Karpas-422 (cell line): ENCODE measurements at regions not wholly inside any gene's neighbourhood (a gene's known extent, or its start where the extent isn't known, plus 50 kb on each side); places are given as distances from the start of the nearest gene placed in this dataset.

Experiments
- DNase-seq: peaks from one replicate; pipeline ENCODE4 v3.0.0-alpha.2; 2015
- H2AFZ ChIP-seq: fragments of 200-600 bp; sonication (generic); 2 replicates; pipeline ENCODE4 v1.6.1; 2014; ENCODE audit warnings: antibody characterized with exemption, low read length, mixed read lengths
- H3K27ac ChIP-seq: fragments of 200-600 bp; sonication (generic); 2 replicates; pipeline ENCODE4 v1.5.1; 2014; ENCODE audit warnings: mild to moderate bottlenecking, low read length, moderate library complexity
- H3K27me3 ChIP-seq: fragments of 200-600 bp; sonication (generic); 2 replicates; pipeline ENCODE4 v1.6.1; 2014; ENCODE audit warnings: low read length, mixed read lengths
- H3K36me3 ChIP-seq: fragments of 200-600 bp; sonication (generic); 2 replicates; pipeline ENCODE4 v1.6.1; 2014; ENCODE audit warnings: low read length, mixed read lengths; ENCODE audit not compliant: insufficient read depth
- H3K4me1 ChIP-seq: fragments of 200-600 bp; sonication (generic); 2 replicates; pipeline ENCODE4 v1.6.1; 2014; ENCODE audit warnings: mild to moderate bottlenecking, low read length, mixed read lengths
- H3K4me2 ChIP-seq: fragments of 200-600 bp; sonication (generic); 2 replicates; pipeline ENCODE4 v1.6.1; 2014; ENCODE audit warnings: low read length, low read depth, mild to moderate bottlenecking; ENCODE audit not compliant: poor library complexity, severe bottlenecking
- H3K4me3 ChIP-seq: fragments of 200-600 bp; sonication (generic); 2 replicates; pipeline ENCODE4 v1.5.1; 2014; ENCODE audit warnings: mild to moderate bottlenecking, antibody characterized with exemption, low read length, mixed read lengths
- H3K79me2 ChIP-seq: fragments of 200-600 bp; sonication (generic); 2 replicates; pipeline ENCODE4 v1.6.1; 2014; ENCODE audit warnings: mild to moderate bottlenecking, low read length, mixed read lengths
- H3K9ac ChIP-seq: fragments of 200-600 bp; sonication (generic); 2 replicates; pipeline ENCODE4 v1.6.0; 2014; ENCODE audit warnings: low read length
- H3K9me2 ChIP-seq: fragments of 200-600 bp; sonication (generic), shearing (Covaris generic); replicated peaks from 2 replicates; pipeline ENCODE4 v1.6.0; 2014; ENCODE audit warnings: mild to moderate bottlenecking, low read length, moderate library complexity; ENCODE audit not compliant: insufficient read depth
- H3K9me3 ChIP-seq: fragments of 300-700, 200-600 bp; sonication (generic); 2 replicates; pipeline ENCODE4 v1.6.1; 2014; ENCODE audit warnings: low read length, mixed read lengths
- H4K20me1 ChIP-seq: fragments of 200-600 bp; sonication (generic); 2 replicates; pipeline ENCODE4 v1.6.1; 2014; ENCODE audit warnings: mild to moderate bottlenecking, antibody characterized with exemption, low read length, low read depth; ENCODE audit not compliant: insufficient read depth

DNA sequence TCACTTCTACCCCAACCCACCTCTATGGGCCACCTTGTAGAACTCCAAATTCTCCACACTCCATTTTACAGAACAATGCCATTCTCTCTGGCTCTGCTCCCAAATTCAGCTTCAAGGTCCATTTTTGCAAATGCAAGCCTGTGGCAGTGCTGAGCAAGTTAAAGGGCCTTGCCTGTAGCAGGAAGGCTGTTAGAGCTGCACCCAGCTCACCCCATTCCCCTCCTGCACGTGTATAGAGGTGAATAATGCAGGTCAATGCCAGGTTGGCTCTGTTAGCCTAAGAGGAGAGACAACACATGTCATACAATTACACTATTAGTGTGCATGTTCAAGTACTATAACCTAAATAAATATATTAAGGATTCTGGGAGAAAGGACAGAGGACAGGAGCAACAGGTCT lies 120.4 kb downstream of the TBX5 start:
- Histone ChIP-seq H3K9ac (no peak overlapping the region), H3K4me2 (no peak overlapping the region), H3K9me2 (no peaks in the 10 kb centered on the region), H3K27ac (no peak overlapping the region), H3K36me3 (no peaks in the 10 kb centered on the region), H3K27me3 (no peaks in the 10 kb centered on the region), H4K20me1 (no peaks in the 10 kb centered on the region), H3K4me1 (no peaks in the 10 kb centered on the region), H3K79me2 (no peaks in the 10 kb centered on the region), H3K4me3 (no peak overlapping the region), H2AFZ (no peak overlapping the region), H3K9me3 (no peaks in the 10 kb centered on the region)
- DNase-seq = no peak

DNA sequence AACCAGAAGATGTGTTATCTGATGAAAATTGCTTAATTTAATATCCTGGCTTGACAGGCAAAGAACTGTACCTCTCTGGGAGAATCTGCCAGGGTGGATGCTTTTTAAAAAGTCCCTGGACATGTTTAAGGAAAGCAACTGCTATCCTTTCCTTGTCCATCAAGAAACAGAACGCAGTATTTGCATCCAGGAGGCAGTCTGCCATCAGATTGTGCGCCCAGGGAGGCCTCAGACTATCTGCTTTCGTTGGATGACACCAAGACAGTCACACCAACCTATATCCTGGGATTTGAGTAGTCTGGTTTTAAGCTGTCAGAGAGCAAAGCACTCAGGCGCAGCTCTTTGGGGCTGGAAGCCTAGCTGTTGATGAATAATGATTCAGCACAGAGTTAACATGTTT lies 121.9 kb downstream of the TBX5 start:
- H2AFZ ChIP-seq = no peak overlapping the region
- H3K27ac ChIP-seq = no peak overlapping the region
- H3K4me3 ChIP-seq = no peak overlapping the region
- no peak for DNase-seq
- H3K27me3 ChIP-seq = no peaks in the 10 kb centered on the region
- H3K9ac ChIP-seq = no peak overlapping the region
- H3K4me1 ChIP-seq = no peaks in the 10 kb centered on the region
- H3K79me2 ChIP-seq = no peaks in the 10 kb centered on the region
- no peaks in the 10 kb centered on the region for H4K20me1 ChIP-seq
- H3K9me3 ChIP-seq = no peaks in the 10 kb centered on the region
- no peak overlapping the region for H3K4me2 ChIP-seq
- H3K9me2 ChIP-seq = no peaks in the 10 kb centered on the region
- no peaks in the 10 kb centered on the region for H3K36me3 ChIP-seq

DNA sequence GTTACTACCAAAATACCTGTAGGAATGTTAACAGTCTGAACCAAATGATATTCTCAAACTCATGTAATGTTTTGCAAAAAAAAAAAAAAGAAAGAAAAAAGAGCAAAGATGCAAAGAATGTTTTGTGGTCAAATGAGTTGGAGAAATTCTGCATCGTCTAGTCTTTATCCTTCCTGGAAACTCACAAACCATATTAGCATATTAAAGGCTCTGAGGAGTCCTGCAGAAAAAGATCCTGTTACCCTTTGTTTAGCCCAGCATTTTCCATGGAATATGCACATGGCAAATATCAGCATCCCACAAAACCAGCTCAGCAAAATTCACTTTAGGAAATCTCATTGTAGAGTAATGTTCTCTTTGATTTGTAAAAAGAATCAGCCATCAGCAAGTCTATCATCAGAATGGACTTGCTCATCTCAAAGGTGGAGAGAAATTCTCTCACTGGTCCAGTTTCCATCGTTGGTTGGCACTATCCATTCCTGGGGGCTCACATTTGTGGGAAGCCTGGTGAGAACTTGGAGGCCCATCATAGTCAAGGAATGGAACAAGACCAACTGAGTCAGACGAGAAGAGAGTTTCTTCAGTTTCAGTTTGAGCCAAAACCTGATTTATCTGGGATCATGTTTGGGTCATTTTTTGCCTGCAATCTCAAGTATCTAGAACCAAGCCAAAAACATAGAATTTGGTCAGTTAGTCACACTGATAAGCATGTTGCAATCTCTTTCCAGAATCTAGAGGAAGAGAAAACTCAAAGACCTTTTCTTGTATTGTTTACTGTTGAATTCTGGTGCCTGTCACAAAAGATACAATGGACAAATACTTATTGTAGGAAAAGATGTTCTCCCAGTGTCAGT lies 129.8 kb downstream of the TBX5 start:
- H3K4me1 ChIP-seq = no peaks in the 10 kb centered on the region
- H3K9me3 ChIP-seq = no peaks in the 10 kb centered on the region
- no peak overlapping the region for H2AFZ ChIP-seq
- no peak overlapping the region for H3K9ac ChIP-seq
- DNase-seq = no peak
- no peaks in the 10 kb centered on the region for H3K36me3 ChIP-seq
- no peaks in the 10 kb centered on the region for H3K79me2 ChIP-seq
- no peaks in the 10 kb centered on the region for H3K27me3 ChIP-seq
- H3K9me2 ChIP-seq = no peaks in the 10 kb centered on the region
- H3K27ac ChIP-seq = no peak overlapping the region
- H4K20me1 ChIP-seq = no peaks in the 10 kb centered on the region
- no peak overlapping the region for H3K4me2 ChIP-seq
- H3K4me3 ChIP-seq = no peak overlapping the region

DNA sequence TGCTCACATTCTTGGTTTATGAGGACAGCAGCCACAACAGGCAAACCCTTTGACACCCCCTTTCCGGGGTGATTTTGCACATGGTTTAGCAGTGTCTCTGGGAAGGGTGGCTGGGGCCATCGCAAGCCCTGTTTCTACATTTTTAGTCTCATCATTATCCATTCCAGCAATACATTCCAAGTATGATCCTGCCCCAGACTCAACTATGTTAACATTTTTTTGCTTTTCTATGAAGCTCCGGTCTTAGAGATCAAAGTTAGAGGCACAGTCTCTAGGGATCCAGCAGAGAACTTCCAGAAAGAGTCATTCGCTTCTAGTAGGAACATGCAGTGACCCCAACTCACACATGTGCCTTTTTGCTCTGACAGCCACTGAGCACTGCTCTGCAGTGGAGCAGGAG lies 130.9 kb downstream of the TBX5 start:
- Histone ChIP-seq H3K27ac (no peak overlapping the region), H3K9me2 (no peaks in the 10 kb centered on the region), H3K36me3 (no peaks in the 10 kb centered on the region), H3K9ac (no peak overlapping the region), H3K4me1 (no peaks in the 10 kb centered on the region), H3K79me2 (no peaks in the 10 kb centered on the region), H3K9me3 (no peaks in the 10 kb centered on the region), H3K4me3 (no peak overlapping the region), H3K4me2 (no peak overlapping the region), H4K20me1 (no peaks in the 10 kb centered on the region), H2AFZ (no peak overlapping the region), H3K27me3 (no peaks in the 10 kb centered on the region)
- no peak for DNase-seq

DNA sequence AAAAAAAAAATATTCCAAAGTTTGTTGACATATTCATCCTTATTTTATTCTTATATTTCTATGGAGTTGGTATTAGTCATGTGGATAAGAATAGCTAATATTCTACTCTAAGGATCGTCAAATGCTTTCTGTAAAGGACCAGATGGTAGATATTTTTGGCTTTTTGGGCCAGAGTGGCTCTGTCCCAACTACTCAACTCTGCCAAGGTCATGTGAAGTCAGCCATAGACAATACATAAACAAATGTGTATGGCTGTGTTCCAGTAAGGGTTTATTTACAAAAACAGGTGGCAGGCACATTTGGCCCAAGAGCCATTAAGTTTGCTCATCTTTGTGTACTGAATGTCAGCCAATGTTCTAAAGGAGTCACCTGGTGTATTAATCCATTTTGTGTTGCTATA lies 131.8 kb downstream of the TBX5 start:
- Histone ChIP-seq H3K27me3 (no peaks in the 10 kb centered on the region), H4K20me1 (no peaks in the 10 kb centered on the region)

DNA sequence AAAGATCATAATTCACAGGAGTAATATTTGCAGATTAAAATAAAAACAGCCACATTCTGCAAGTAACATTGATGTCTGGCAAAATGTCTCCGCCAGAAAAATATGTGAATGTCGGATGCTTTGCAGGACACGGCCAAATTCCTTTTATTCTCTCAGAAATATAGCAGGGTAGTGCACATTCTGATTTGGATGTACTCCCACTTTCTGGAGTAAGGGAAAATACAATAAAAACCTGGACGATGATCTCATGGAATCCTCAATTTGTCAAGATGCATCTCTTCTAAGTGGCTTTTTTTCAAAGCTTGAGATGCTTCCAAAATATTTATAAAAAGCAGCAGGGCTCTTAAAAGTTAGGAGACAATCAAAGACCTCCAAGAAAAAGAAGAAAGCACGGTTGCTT lies 133.3 kb downstream of the TBX5 start:
- no peaks in the 10 kb centered on the region for H3K9me3 ChIP-seq
- DNase-seq = no peak

More for the DNA sequence above, 131.8 kb downstream of the TBX5 start:
- Histone ChIP-seq H3K9me2 (no peaks in the 10 kb centered on the region), H3K36me3 (no peaks in the 10 kb centered on the region), H3K4me2 (no peak overlapping the region), H3K9ac (no peak overlapping the region), H3K9me3 (no peaks in the 10 kb centered on the region), H3K4me3 (no peak overlapping the region), H3K4me1 (no peaks in the 10 kb centered on the region), H3K79me2 (no peaks in the 10 kb centered on the region), H3K27ac (no peak overlapping the region), H2AFZ (no peak overlapping the region)
- DNase-seq = no peak

DNA sequence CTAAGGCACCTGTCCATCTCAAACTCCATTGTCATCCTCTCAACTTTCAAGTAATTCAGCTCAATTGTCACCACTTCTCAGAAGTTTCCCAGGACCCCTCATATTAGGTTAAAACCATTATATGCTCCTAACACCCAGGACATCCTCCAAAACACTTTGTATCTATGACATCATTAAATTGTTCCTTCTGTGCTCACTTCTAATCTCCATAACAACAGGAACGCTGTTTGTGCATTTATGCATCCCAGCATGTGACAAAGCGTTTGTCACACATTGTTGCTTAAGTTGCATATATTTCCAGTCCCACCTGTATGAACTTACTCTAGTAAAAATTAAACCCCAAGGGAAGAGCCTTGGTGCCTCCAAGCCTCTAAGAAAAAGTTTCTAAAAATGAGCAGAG lies 133.9 kb downstream of the TBX5 start:
- Histone ChIP-seq H3K4me1 (no peaks in the 10 kb centered on the region), H3K9me2 (no peaks in the 10 kb centered on the region), H3K4me2 (no peak overlapping the region), H3K9ac (no peak overlapping the region), H2AFZ (no peak overlapping the region), H3K9me3 (no peaks in the 10 kb centered on the region), H4K20me1 (no peaks in the 10 kb centered on the region), H3K27me3 (no peaks in the 10 kb centered on the region), H3K27ac (no peak overlapping the region), H3K36me3 (no peaks in the 10 kb centered on the region), H3K4me3 (no peak overlapping the region), H3K79me2 (no peaks in the 10 kb centered on the region)
- DNase-seq = no peak

More for the DNA sequence above, 133.3 kb downstream of the TBX5 start:
- no peak overlapping the region for H3K4me2 ChIP-seq
- H3K4me3 ChIP-seq = no peak overlapping the region
- no peaks in the 10 kb centered on the region for H3K79me2 ChIP-seq
- H2AFZ ChIP-seq = no peak overlapping the region
- H3K36me3 ChIP-seq = no peaks in the 10 kb centered on the region
- H3K27me3 ChIP-seq = no peaks in the 10 kb centered on the region
- H4K20me1 ChIP-seq = no peaks in the 10 kb centered on the region
- H3K4me1 ChIP-seq = no peaks in the 10 kb centered on the region
- H3K9ac ChIP-seq = no peak overlapping the region
- H3K9me2 ChIP-seq = no peaks in the 10 kb centered on the region
- no peak overlapping the region for H3K27ac ChIP-seq

DNA sequence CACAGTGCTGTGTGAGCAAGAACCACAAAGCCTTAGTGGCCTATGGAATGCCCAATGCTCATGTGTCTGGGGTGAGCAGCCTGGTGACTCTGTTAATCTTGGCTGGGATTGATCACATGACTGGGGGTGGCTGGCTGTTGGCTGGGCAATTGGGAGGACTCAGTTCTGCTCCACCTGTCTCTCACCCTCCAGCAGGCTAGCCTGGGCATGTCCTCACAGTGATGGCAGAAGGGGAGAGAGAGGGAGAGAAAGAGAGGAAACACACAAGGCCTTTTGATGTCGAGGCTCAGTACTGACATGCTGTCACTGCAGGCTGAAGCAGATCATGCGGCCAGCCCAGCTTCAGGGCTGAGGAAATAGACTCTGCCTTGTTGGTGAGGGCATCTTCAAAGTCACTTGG lies 136.8 kb downstream of the TBX5 start:
- no peak overlapping the region for H3K9ac ChIP-seq
- H4K20me1 ChIP-seq = no peaks in the 10 kb centered on the region
- H3K79me2 ChIP-seq = no peaks in the 10 kb centered on the region
- no peak overlapping the region for H2AFZ ChIP-seq
- H3K9me3 ChIP-seq = no peaks in the 10 kb centered on the region
- no peaks in the 10 kb centered on the region for H3K36me3 ChIP-seq
- H3K4me1 ChIP-seq = no peaks in the 10 kb centered on the region
- H3K27ac ChIP-seq = no peak overlapping the region
- no peak for DNase-seq
- no peak overlapping the region for H3K4me3 ChIP-seq
- H3K4me2 ChIP-seq = no peak overlapping the region
- no peaks in the 10 kb centered on the region for H3K9me2 ChIP-seq
- no peaks in the 10 kb centered on the region for H3K27me3 ChIP-seq
